NCI-H460 (cell line): ENCODE measurements at regions not wholly inside any gene's neighbourhood (a gene's known extent, or its start where the extent isn't known, plus 50 kb on each side); places are given as distances from the start of the nearest gene placed in this dataset.
A peak's percentile ranks its signal among the peaks of the same experiment; 100 is the strongest.
"Not testable (repeated sequence)": the region's sequence is repeated elsewhere in the genome, so short reads cannot be mapped to it uniquely, and the experiment has no call there.

Experiments used
- DNase-seq: peaks from one replicate; pipeline ENCODE4 v3.0.0-alpha.2; 2016; ENCODE audit warnings: low read depth; ENCODE audit errors: extremely low read depth

DNA sequence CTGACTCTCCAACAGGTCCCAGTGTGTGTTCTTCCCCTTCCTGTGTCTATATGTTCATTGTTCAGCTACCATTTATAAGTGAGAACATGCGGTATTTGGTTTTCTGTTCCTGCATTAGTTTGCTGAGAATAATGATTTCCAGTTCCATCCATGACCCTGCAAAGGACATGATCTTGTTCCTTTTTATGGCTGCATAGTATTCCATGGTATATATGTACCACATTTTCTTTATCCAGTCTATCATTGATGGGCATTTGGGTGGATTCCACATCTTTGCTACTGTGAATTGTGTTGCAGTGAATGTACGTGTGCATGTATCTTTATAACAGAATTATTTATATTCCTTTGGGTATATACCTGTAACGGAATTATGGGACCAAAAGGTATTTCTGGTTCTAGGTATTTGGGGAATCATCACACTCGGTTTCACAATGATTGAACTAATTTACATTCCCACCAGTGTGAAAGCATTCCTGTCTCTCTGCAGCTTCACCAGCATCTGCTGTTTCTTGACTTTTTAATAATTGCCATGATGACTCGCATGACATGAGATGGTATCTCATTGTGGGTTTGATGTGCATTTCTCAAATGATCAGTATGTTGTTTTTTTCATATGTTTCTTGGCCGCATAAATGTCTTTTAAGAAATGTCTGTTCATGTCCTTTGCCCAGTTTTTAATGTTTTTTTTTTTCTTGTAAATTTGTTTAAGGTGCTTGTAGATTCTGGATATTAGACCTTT lies 60.2 kb downstream of the LSMEM1 start:
- no peak for DNase-seq

DNA sequence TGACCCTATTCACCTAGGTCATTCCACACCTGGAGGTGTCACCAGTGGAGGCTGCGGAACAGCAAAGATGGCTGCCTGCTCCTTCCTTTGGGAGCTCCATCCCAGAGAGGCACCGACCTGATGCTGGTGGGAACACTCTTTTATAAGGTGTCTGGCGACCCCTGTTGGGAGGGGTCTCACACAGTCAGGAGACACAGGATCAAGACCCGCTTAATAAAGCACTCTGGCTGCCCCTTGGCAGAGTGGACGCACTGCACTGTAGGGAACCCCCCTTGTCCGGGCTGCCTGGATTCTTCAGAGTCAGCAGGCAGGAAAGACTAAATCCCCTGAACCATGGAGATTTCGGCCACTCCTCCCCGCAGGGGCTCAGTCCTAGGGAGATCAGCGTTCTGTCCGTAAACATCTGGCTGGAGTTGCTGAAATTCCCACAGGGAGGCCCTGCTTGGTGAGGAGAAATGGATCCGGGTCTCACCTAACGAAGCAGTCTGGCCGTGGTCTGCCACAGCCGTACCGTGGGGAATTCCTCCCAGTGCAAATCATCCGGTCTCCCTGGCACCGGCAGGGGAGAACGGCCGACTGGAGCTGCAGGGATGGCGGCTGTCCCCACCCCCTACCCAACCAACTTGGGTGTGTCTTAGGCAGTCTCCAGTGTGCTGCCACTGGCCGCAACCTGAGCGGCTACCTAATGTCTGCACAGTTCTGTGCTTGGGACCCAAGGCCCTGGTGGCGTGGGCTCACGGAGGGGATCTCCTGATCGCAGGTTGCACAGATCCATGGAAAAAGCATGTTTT lies 66.1 kb downstream of the LSMEM1 start:
- DNase-seq: no peak

- DNase-seq: no peak
These were observed 67.1 kb downstream of the LSMEM1 start for GRCh38 chr7:112547916-112548315.

GRCh38 chr7:112550468-112551060 lies 69.8 kb downstream of the LSMEM1 start:
- peak; percentile 72 for DNase-seq

GRCh38 chr7:112551521-112551920 lies 70.7 kb downstream of the LSMEM1 start:
- not testable (repeated sequence) for DNase-seq

- DNase-seq: no peak
These were observed 73.8 kb downstream of the LSMEM1 start for GRCh38 chr7:112554591-112554990.

DNA sequence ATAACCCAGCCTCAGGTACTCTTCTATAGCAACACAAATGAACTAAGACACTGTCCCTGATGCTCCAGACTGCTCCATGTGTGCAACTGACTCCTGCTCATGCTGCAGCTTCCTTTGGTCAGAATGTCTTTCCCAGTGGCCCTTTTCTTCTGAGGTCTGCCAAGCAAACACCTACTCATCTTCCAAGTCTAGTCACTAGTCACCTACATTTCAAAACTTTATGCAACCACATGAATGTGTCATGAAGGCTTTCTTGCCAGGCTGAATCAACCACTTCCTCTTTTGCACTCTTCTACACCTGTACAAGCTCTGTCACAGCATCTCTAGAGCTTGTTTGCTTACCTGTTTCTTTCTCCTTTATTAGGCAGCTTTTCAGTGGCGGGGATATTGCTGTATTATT lies 75.8 kb downstream of the LSMEM1 start:
- DNase-seq: no peak

GRCh38 chr7:112566442-112567324 lies 85.9 kb downstream of the LSMEM1 start:
- no peak for DNase-seq

DNA sequence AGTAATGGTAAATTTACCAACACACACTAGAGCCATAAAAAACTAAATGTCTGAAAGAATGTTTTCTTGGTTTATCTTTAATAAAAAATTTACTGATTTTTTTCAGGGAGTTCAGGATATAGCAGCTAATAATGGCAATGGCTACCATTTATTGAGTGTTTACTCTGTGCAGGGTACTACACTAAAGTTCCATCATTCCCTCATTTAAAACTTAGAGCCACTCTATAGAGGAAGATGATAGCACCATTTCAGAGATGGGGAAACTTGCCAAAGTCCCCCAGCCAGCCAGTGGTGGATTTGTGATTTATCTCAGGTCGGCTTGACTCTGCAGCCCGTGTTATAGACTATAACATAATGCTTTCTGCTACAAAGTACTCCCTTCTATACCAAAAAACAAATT lies 86.6 kb downstream of the LSMEM1 start:
- DNase-seq: no peak

- DNase-seq: no peak
These were observed 91.2 kb downstream of the LSMEM1 start for GRCh38 chr7:112571852-112572607.

GRCh38 chr7:112572669-112573301 lies 92.0 kb downstream of the LSMEM1 start:
- DNase-seq: no peak

DNA sequence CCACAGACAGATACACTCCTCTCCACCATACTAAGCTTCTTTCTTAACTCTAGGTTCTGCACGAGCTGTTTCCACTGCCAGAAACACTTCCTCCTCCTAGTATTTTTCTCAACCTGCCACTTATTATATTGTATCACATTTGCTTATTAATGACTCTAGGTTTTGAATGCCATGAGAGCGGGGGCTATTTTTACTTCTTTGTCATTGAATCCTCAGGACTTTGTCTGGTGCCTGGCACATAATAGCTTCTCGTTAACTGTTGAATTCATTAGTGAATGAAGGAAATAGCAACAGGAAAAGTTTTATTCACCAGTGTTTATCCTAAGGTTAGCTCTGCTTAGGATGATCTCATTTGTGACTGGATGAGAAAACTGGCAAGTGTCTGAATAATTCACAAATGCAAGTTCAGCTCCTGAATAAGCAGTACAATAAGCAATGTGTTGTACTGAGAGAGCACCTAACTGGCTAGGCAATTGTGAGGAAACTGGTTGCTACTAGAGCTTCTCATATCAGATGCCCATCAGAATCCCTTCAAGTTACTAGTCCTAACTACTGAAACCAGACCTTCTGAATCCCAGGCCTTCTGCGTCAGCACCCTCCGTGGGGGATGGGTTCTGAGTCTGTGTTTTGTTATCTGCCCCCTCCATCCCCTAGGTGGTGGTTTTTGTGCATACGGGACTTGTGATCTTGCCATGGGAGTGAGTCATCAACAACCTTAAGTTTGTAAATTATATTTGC lies 92.7 kb downstream of the LSMEM1 start:
- DNase-seq: no peak

DNA sequence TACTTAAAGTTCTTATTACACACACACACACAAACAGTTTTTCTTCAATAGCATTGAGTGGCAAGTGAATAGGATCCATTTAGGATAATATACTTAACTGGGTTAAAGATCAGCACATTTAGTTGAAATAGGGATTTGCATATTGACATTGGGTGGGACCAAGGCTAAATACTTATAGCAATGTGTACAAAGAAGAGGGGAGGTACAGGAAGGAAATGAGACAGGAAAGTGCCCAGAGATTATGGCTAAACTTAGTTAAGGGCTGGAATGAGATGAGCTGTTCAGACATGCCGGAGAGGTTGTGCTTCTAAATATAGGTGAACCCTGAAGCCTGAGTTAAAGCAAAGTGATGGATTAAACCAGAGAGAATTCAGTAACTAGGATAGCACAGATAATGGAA lies 95.1 kb downstream of the LSMEM1 start:
- DNase-seq: no peak

DNA sequence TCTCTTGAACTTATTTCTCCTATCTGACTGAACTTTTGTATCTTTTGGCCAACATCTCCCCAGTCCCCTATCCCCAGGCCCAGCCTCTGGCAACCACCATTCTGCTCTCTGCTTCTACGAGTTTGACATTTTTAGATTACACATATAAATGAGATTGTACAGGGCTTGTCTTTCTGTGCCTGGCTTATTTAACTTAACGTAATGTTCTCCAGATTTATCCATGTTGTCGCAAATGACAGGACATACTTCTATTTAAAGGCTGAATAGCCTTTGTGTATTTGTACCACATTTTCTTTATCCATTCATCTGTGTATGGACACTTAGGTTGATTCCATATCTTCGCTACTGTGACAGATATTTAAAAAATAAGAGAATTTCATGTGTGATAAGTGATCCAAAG lies 98.6 kb downstream of the LSMEM1 start:
- no peak for DNase-seq

GRCh38 chr7:112580717-112581435 lies 100.1 kb downstream of the LSMEM1 start:
- no peak for DNase-seq

DNA sequence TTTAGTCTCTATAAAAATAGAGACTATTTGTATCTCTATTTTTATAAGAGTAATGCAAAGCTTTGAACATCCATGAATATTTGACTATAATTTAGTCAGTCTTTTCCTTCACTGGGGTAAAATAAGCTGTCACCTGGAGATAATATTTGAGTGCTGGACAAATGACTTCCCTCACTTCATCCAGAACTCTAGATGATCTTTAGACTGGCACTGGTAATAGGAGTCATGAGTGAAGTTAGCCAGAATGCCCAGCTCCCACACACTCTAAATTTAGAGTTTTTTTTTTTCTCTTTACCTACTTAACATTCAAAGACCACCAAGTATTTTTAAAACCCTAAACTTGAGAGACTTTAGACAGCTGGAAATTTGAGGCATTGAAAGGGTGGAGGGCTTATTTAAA lies 100.7 kb downstream of the LSMEM1 start:
- DNase-seq: no peak

DNA sequence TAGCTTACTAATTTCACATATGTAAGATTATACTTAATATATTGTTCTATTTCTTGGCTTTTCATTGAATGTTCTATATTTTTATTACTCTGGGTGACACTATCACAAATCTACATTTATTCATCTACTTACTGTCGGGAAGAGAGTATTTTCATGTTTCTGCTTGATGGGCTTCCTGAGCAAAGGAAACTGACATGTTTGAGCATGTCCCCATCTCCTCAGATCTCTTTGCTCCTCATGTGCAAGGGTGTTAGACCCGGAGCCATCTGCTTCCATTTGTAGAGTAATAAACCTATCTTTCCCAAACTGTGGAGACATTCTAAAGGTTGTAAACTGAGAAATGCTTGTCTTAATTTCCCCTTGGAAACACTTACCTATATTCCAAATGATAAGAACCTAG lies 103.5 kb downstream of the LSMEM1 start:
- no peak for DNase-seq

- no peak for DNase-seq
These were observed 106.7 kb downstream of the LSMEM1 start for GRCh38 chr7:112587504-112587903.
